H1 (cell line): ENCODE measurements at regions not wholly inside any gene's neighbourhood (a gene's known extent, or its start where the extent isn't known, plus 50 kb on each side); places are given as distances from the start of the nearest gene placed in this dataset.
A peak's percentile ranks its signal among the peaks of the same experiment; 100 is the strongest.

Experiments
- CTCF ChIA-PET: fragments of 300-600 bp; sonication (Branson Sonifier 250); formaldehyde crosslinking; loops from one replicate; lab custom pipeline; 2021; ENCODE audit not compliant: partially characterized antibody; lab: Charles Lee
- POLR2A ChIA-PET: fragments of 300-600 bp; sonication (Branson Sonifier 250); formaldehyde crosslinking; loops from one replicate; lab custom pipeline; 2021; ENCODE audit warnings: inconsistent platforms; ENCODE audit not compliant: partially characterized antibody; lab: Charles Lee
- DNase-seq, 2 experiments: peaks; one replicate each; pipeline versions ENCODE4 v3.0.0 to v3.0.0-alpha.2; 2010 to 2022; ENCODE audit warnings: low spot score in 2 of 2, low read depth in 1 of 2, mixed read lengths in 1 of 2
- FAIRE-seq: peaks from 2 replicates; lab custom pipeline; 2011; peaks lifted over from hg19 to GRCh38; lab: Jason Lieb, UNC
- H2AFZ ChIP-seq: 2 replicates; pipeline ENCODE4 v1.8.1; 2012; ENCODE audit warnings: low read length, inconsistent platforms
- H2AK5ac ChIP-seq: 2 replicates; pipeline ENCODE4 v1.6.1; 2013; ENCODE audit warnings: low read depth, low read length
- H2BK120ac ChIP-seq: replicated peaks from 2 replicates; pipeline ENCODE3; 2013; ENCODE audit warnings: low read depth, low read length, inconsistent platforms
- H2BK12ac ChIP-seq: 2 replicates; pipeline ENCODE4 v1.6.1; 2013; ENCODE audit warnings: low read depth, low read length
- H2BK15ac ChIP-seq: 2 replicates; pipeline ENCODE4 v1.6.1; 2013; ENCODE audit warnings: low read length
- H2BK20ac ChIP-seq: 2 replicates; pipeline ENCODE4 v1.6.1; 2013; ENCODE audit warnings: low read length
- H2BK5ac ChIP-seq: 2 replicates; pipeline ENCODE4 v1.6.1; 2013; ENCODE audit warnings: low read depth, low read length
- H3K14ac ChIP-seq: 2 replicates; pipeline ENCODE4 v1.6.1; 2013; ENCODE audit warnings: inconsistent platforms; ENCODE audit not compliant: insufficient read length
- H3K18ac ChIP-seq: 2 replicates; pipeline ENCODE4 v1.6.1; 2013; ENCODE audit warnings: low read length; ENCODE audit errors: extremely low read depth
- H3K23ac ChIP-seq: 2 replicates; pipeline ENCODE4 v1.6.1; 2013; ENCODE audit warnings: inconsistent platforms; ENCODE audit not compliant: insufficient read length
- H3K23me2 ChIP-seq: 2 replicates; pipeline ENCODE4 v1.6.1; 2013; ENCODE audit warnings: low read depth, low read length
- H3K27ac ChIP-seq: 2 replicates; pipeline ENCODE4 v1.6.1; 2011; ENCODE audit warnings: low read depth, low read length, inconsistent platforms
- H3K27me3 ChIP-seq, 4 experiments: replicated peaks in 1 of 4; 1 replicate in 1 of 4; 2 replicates in 3 of 4; pipeline versions ENCODE4 v1.6.1 to v1.8.1; 2011 to 2013; ENCODE audit warnings: low read length in 3 of 4, mild to moderate bottlenecking in 3 of 4, inconsistent platforms in 2 of 4, mixed read lengths in 2 of 4, moderate library complexity in 1 of 4; ENCODE audit not compliant: control insufficient read depth in 3 of 4, insufficient read depth in 3 of 4; ENCODE audit errors: extremely low read depth in 1 of 4
- H3K36me3 ChIP-seq, 4 experiments: 2 replicates each; pipeline versions ENCODE4 v1.6.1 to v1.8.1; 2011 to 2013; ENCODE audit warnings: mild to moderate bottlenecking in 4 of 4, low read length in 3 of 4, moderate library complexity in 2 of 4, control low read depth in 1 of 4, inconsistent platforms in 1 of 4; ENCODE audit not compliant: insufficient read depth in 4 of 4, control insufficient read depth in 2 of 4
- H3K4ac ChIP-seq: replicated peaks from 2 replicates; pipeline ENCODE3; 2013; ENCODE audit warnings: low read length, low read depth, mixed read lengths, inconsistent platforms; ENCODE audit not compliant: insufficient read length
- H3K4me1 ChIP-seq, 4 experiments: replicated peaks in 1 of 4; 1 replicate in 1 of 4; 2 replicates in 3 of 4; pipeline versions ENCODE4 v1.6.1 to v1.8.1; 2011 to 2013; ENCODE audit warnings: low read length in 3 of 4, inconsistent platforms in 2 of 4, mixed read lengths in 1 of 4; ENCODE audit not compliant: insufficient read depth in 4 of 4, control insufficient read depth in 3 of 4
- H3K4me2 ChIP-seq, 2 experiments: 2 replicates each; pipeline versions ENCODE4 v1.6.1 to v1.8.1; 2011 to 2013; ENCODE audit warnings: low read depth in 2 of 2, low read length in 2 of 2, control low read depth in 1 of 2, inconsistent platforms in 1 of 2, mild to moderate bottlenecking in 1 of 2; ENCODE audit not compliant: insufficient read depth in 1 of 2
- H3K4me3 ChIP-seq, 4 experiments: fragments of 200-600, 300-600 bp in 1 of 4; sonication (generic), shearing (Covaris generic), sonication (Bioruptor Twin) in 1 of 4; 2 replicates each; pipeline versions ENCODE4 v1.5.1 to v1.8.1; 2011 to 2016; ENCODE audit warnings: low read length in 4 of 4, low read depth in 3 of 4, control low read depth in 2 of 4, inconsistent platforms in 2 of 4, mild to moderate bottlenecking in 2 of 4, mixed read lengths in 1 of 4, moderate library complexity in 1 of 4; ENCODE audit not compliant: insufficient read depth in 2 of 4; ENCODE audit errors: extremely low read depth in 1 of 4
- H3K56ac ChIP-seq: replicated peaks from 2 replicates; pipeline ENCODE3; 2013; ENCODE audit warnings: low read depth, mild to moderate bottlenecking, mixed read lengths, low read length, inconsistent platforms; ENCODE audit not compliant: insufficient read length
- H3K79me1 ChIP-seq: 2 replicates; pipeline ENCODE4 v1.6.1; 2013; ENCODE audit warnings: low read depth, low read length, control low read depth
- H3K79me2 ChIP-seq, 2 experiments: 2 replicates each; pipeline versions ENCODE4 v1.6.1 to v1.8.1; 2012 to 2013; ENCODE audit warnings: low read length in 2 of 2, mild to moderate bottlenecking in 2 of 2, inconsistent platforms in 1 of 2; ENCODE audit not compliant: insufficient read depth in 2 of 2, control insufficient read depth in 1 of 2
- H3K9ac ChIP-seq, 4 experiments: replicated peaks in 1 of 4; 1 replicate in 1 of 4; 2 replicates in 3 of 4; pipeline versions ENCODE4 v1.6.1 to v1.8.1; 2011 to 2013; ENCODE audit warnings: low read depth in 3 of 4, low read length in 3 of 4, control low read depth in 2 of 4, mild to moderate bottlenecking in 2 of 4, moderate library complexity in 2 of 4, inconsistent platforms in 1 of 4; ENCODE audit errors: extremely low read depth in 1 of 4
- H3K9me3 ChIP-seq, 2 experiments: 2 replicates each; pipeline versions ENCODE4 v1.6.1 to v1.8.1; 2012 to 2013; ENCODE audit warnings: mild to moderate bottlenecking in 2 of 2, moderate library complexity in 2 of 2, control low read depth in 1 of 2, inconsistent platforms in 1 of 2, low read depth in 1 of 2, low read length in 1 of 2, mixed read lengths in 1 of 2; ENCODE audit not compliant: insufficient read depth in 2 of 2
- H4K20me1 ChIP-seq, 2 experiments: replicated peaks in 1 of 2; 2 replicates each; pipeline versions ENCODE3 to v1.8.1; 2011 to 2013; ENCODE audit warnings: inconsistent platforms in 2 of 2, low read length in 2 of 2, mild to moderate bottlenecking in 1 of 2; ENCODE audit not compliant: insufficient read depth in 2 of 2, control insufficient read depth in 1 of 2
- H4K5ac ChIP-seq: 2 replicates; pipeline ENCODE4 v1.6.1; 2013; ENCODE audit warnings: low read length, low read depth, mixed read lengths, inconsistent platforms; ENCODE audit not compliant: insufficient read length
- H4K8ac ChIP-seq: 2 replicates; pipeline ENCODE4 v1.8.0; 2013; ENCODE audit warnings: mild to moderate bottlenecking, moderate library complexity, low read length, inconsistent platforms; ENCODE audit not compliant: insufficient read depth; ENCODE audit errors: extremely low read depth
- H4K91ac ChIP-seq: replicated peaks from 2 replicates; pipeline ENCODE3; 2013; ENCODE audit warnings: low read length, mixed read lengths, inconsistent platforms; ENCODE audit not compliant: insufficient read length
- CTCF ChIP-seq, 3 experiments: IDR thresholded peaks; 1 replicate in 2 of 3; 2 replicates in 1 of 3; pipeline versions ENCODE4 v1.5.1 to v1.6.1; 2011; ENCODE audit warnings: low read length in 3 of 3, mild to moderate bottlenecking in 3 of 3, inconsistent platforms in 2 of 3, low read depth in 1 of 3, moderate library complexity in 1 of 3; ENCODE audit not compliant: insufficient read depth in 1 of 3; ENCODE audit errors: control extremely low read depth in 1 of 3
- RAD21 ChIP-seq, 2 experiments: IDR thresholded peaks in 1 of 2; conservative IDR thresholded peaks in 1 of 2; 2 replicates each; pipeline ENCODE4 v1.6.1; 2011; ENCODE audit warnings: low read depth in 2 of 2, low read length in 2 of 2, improper control_type of control experiment in 1 of 2, inconsistent platforms in 1 of 2, mild to moderate bottlenecking in 1 of 2, moderate library complexity in 1 of 2
- ZNF274 ChIP-seq: IDR thresholded peaks from 2 replicates; pipeline ENCODE4 v1.7.0; 2012; ENCODE audit warnings: low read length, borderline replicate concordance; ENCODE audit errors: extremely low read depth
- WGBS, 2 experiments: shearing (Covaris generic) in 1 of 2; methylation state at CpG; one replicate each; pipeline versions ENCODE4 v1.1.6 to v1.1.7; 2013 to 2015; ENCODE audit warnings: low lambda C conversion rate in 2 of 2, mixed read lengths in 2 of 2, inconsistent platforms in 1 of 2, low coverage in 1 of 2, missing lambda C conversion rate in 1 of 2; ENCODE audit not compliant: insufficient replicate concordance in 2 of 2, insufficient coverage in 1 of 2, insufficient read length in 1 of 2; ENCODE audit errors: extremely low coverage in 1 of 2, missing lambda C conversion rate in 1 of 2; 5-methylcytosine and 5-hydroxymethylcytosine counted together

- no peak for FAIRE-seq
- Histone ChIP-seq H4K8ac (no peak overlapping the region), H3K79me1 (no peaks in the 10 kb centered on the region), H3K4ac (no peak overlapping the region), H4K91ac (no peak overlapping the region), H3K4me2 (no peak overlapping the region), H3K27me3 (no peaks in the 10 kb centered on the region), H2AFZ (no peak overlapping the region), H2BK15ac (no peak overlapping the region), H3K36me3 (no peaks in the 10 kb centered on the region), H3K23ac (no peak overlapping the region), H3K9ac (no peak overlapping the region), H4K20me1 (no peaks in the 10 kb centered on the region), H3K14ac (no peak overlapping the region), H3K4me3 (no peak overlapping the region), H3K27ac (no peak overlapping the region), H4K5ac (no peak overlapping the region), H3K18ac (no peak overlapping the region), H2BK20ac (no peak overlapping the region), H3K56ac (no peak overlapping the region), H2BK12ac (no peak overlapping the region), H3K9me3 (peaks cover 0 to 13% of the 10 kb centered on the region in 2 experiments; a peak in 2 of 4 replicates), H2BK120ac (no peak overlapping the region), H3K23me2 (no peaks in the 10 kb centered on the region), H2BK5ac (no peak overlapping the region), H2AK5ac (no peak overlapping the region), H3K4me1 (no peaks in the 10 kb centered on the region), H3K79me2 (no peaks in the 10 kb centered on the region)
- WGBS, 2 experiments = 94% methylated on average over 5 of the region's 5 CpGs; no CpG with 5 or more reads in 1 of the 2 experiments
- no peak for TF ChIP-seq ZNF274
- TF ChIP-seq CTCF (IDR thresholded peaks at IDR 0.05; ENCODE audit: control extremely low read depth in 1 of 3, insufficient read depth in 1 of 3, low read depth in 1 of 3, low read length in 3 of 3) = peak in 1 of 3 experiments; percentile 17; a peak in 1 of 4 replicates
- peak in 1 of 2 experiments; percentile 34; a peak in 1 of 4 replicates for TF ChIP-seq RAD21 (IDR thresholded peaks at IDR 0.05 in 1 of 2, conservative IDR thresholded peaks at IDR 0.05 in 1 of 2; ENCODE audit: low read depth in 2 of 2, low read length in 2 of 2)
- ChIA-PET CTCF (interaction anchor here (0.7 to 2.2 kb wide), 5 partner anchors 9 to 360 kb away, joined by 3 to 5 read pairs (median 4); no protein-coding TSS in a partner anchor), POLR2A (no interaction called here)
- no peak for DNase-seq
Measured at GRCh38 chr13:80655778-80656511, 315.0 kb upstream of the SPRY2 start.
